ENCODE measurements at regions not wholly inside any gene's neighbourhood (a gene's known extent, or its start where the extent isn't known, plus 50 kb on each side); places are given as distances from the start of the nearest gene placed in this dataset.

GRCh38 chr10:8246548-8246947 is 192.1 kb downstream of the GATA3 start:
- no peak for TF ChIP-seq CTCF (IDR thresholded peaks at IDR 0.05; ENCODE audit: low read depth, low read length, missing control alignments)

DNA sequence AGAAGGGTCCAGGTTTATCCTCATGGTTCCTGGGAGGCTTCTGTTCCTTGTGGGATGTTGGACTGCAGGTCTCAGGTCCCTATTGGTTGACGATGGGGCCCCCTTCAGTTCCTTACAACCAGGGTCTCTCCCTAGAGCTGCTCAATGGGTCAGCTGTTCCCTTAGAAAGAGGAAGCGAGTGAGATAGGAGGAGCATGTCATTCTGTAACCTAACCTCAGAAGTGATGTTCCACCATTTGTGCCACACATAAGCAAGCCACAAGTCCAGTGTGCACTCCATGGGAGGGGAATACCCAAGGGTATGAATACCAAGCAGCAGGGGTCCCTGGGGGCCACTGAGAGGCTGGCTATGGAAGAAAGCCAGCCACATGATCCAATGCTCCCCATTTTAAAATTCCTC is 192.7 kb downstream of the GATA3 start:
- DNase-seq (ENCODE audit: extremely low read depth, low read depth), result no peak
- H3K4me3 ChIP-seq (replicated peaks; ENCODE audit: low read depth, low read length), result no peak overlapping the region
- TF ChIP-seq CTCF (IDR thresholded peaks at IDR 0.05; ENCODE audit: low read depth, low read length, missing control alignments), result no peak

More at GRCh38 chr10:8246548-8246947, 192.1 kb downstream of the GATA3 start:
- DNase-seq (ENCODE audit: extremely low read depth, low read depth), result no peak
- no peak overlapping the region for H3K4me3 ChIP-seq (replicated peaks; ENCODE audit: low read depth, low read length)

DNA sequence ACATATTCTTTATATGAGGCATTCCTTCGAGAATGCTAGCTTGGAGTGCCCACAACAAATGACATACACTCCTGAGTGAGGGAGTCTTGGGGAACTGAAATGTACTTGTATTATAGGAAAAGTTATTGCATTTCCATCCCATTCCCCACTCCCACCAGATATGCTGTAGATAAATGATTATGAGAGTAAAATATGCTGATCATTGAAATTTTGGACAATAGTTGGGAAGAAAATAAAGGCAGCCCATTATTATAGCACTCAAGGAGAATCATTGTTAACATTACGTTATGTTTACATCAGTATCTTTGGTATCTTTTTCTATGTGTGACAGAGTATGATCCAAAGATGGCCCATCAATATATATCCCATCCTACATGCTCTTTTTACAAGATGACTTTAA is 194.4 kb downstream of the GATA3 start:
- H3K4me3 ChIP-seq (replicated peaks; ENCODE audit: low read depth, low read length), result no peak overlapping the region
- TF ChIP-seq CTCF (IDR thresholded peaks at IDR 0.05; ENCODE audit: low read depth, low read length, missing control alignments), result no peak
- no peak for DNase-seq (ENCODE audit: extremely low read depth, low read depth)

- H3K4me3 ChIP-seq (replicated peaks; ENCODE audit: low read depth, low read length), result no peak overlapping the region
- no peak for TF ChIP-seq CTCF (IDR thresholded peaks at IDR 0.05; ENCODE audit: low read depth, low read length, missing control alignments)
- no peak for DNase-seq (ENCODE audit: extremely low read depth, low read depth)
Measured at GRCh38 chr10:8254350-8254749, 199.9 kb downstream of the GATA3 start.

DNA sequence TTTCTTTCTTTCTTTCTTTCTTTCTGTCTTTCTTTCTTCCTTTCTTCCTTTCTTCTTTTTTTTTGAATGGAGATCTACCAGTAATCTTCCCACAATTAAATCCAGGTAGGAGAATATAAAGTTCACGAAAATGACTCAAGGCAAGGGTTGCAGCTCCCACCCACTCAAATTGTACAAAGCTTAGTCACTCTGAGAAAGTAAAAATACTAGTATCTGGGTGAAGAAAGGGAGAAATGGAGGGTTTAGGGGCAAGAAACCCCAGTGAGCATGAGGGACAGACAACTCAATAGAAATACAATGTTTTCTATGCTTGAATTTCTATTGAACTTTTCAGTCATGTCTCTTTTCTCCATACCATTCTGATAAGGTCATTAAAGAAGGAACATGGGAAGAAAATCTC is 200.8 kb downstream of the GATA3 start:
- no peak for DNase-seq (ENCODE audit: extremely low read depth, low read depth)
- H3K4me3 ChIP-seq (replicated peaks; ENCODE audit: low read depth, low read length), result no peak overlapping the region
- TF ChIP-seq CTCF (IDR thresholded peaks at IDR 0.05; ENCODE audit: low read depth, low read length, missing control alignments), result no peak

- no peak overlapping the region for H3K4me3 ChIP-seq (replicated peaks; ENCODE audit: low read depth, low read length)
- TF ChIP-seq CTCF (IDR thresholded peaks at IDR 0.05; ENCODE audit: low read depth, low read length, missing control alignments), result no peak
Measured at GRCh38 chr10:8260645-8261044, 206.2 kb downstream of the GATA3 start.

GRCh38 chr10:8262317-8262716 is 207.8 kb downstream of the GATA3 start:
- no peak overlapping the region for H3K4me3 ChIP-seq (replicated peaks; ENCODE audit: low read depth, low read length)
- no peak for DNase-seq (ENCODE audit: extremely low read depth, low read depth)
- no peak for TF ChIP-seq CTCF (IDR thresholded peaks at IDR 0.05; ENCODE audit: low read depth, low read length, missing control alignments)

More at GRCh38 chr10:8260645-8261044, 206.2 kb downstream of the GATA3 start:
- DNase-seq (ENCODE audit: extremely low read depth, low read depth), result no peak
